22Rv1 (cell line): ENCODE measurements at regions not wholly inside any gene's neighbourhood (a gene's known extent, or its start where the extent isn't known, plus 50 kb on each side); places are given as distances from the start of the nearest gene placed in this dataset.
"Not testable (repeated sequence)": the region's sequence is repeated elsewhere in the genome, so short reads cannot be mapped to it uniquely, and the experiment has no call there.

Source experiments
- CTCF ChIP-seq: fragments of 450-650 bp; IDR thresholded peaks from 2 replicates; pipeline ENCODE4 v1.5.1; 2017; ENCODE audit warnings: mild to moderate bottlenecking
- ZFX ChIP-seq: fragments of 450-650 bp; IDR thresholded peaks from 2 replicates; pipeline ENCODE4 v1.6.1; 2017; ENCODE audit warnings: antibody characterized with exemption, borderline replicate concordance

- TF ChIP-seq CTCF, ZFX: not testable (repeated sequence)
Observed at GRCh38 chr7:138220321-138220720, 144.1 kb downstream of the AKR1D1 start.
